Neural cell (in vitro differentiated cells): ENCODE measurements at regions not wholly inside any gene's neighbourhood (a gene's known extent, or its start where the extent isn't known, plus 50 kb on each side); places are given as distances from the start of the nearest gene placed in this dataset.

Source experiments
- EP300 ChIP-seq: fragments of 450-650 bp; conservative IDR thresholded peaks from 2 replicates; pipeline ENCODE4 v1.6.1; 2014; ENCODE audit warnings: antibody characterized with exemption, mild to moderate bottlenecking, moderate library complexity; ENCODE audit not compliant: poor library complexity, severe bottlenecking
- EZH2 ChIP-seq: fragments of 200-600, 300-800 bp; shearing (Covaris generic), sonication (generic); IDR thresholded peaks from 2 replicates; pipeline ENCODE4 v1.6.1; 2014; ENCODE audit warnings: antibody characterized with exemption, low read length, borderline replicate concordance, mild to moderate bottlenecking; ENCODE audit not compliant: insufficient read depth, poor library complexity, severe bottlenecking
- MXI1 ChIP-seq: fragments of 450-650 bp; conservative IDR thresholded peaks from 2 replicates; pipeline ENCODE4 v1.6.1; 2014; ENCODE audit warnings: antibody characterized with exemption, mild to moderate bottlenecking; ENCODE audit not compliant: poor library complexity, severe bottlenecking
- POLR2AphosphoS5 ChIP-seq: IDR thresholded peaks from 2 replicates; pipeline ENCODE4 v1.6.1; 2012
- RAD21 ChIP-seq: fragments of 450-650 bp; conservative IDR thresholded peaks from 2 replicates; pipeline ENCODE4 v1.6.1; 2014; ENCODE audit warnings: antibody characterized with exemption, mild to moderate bottlenecking, moderate library complexity
- TAF1 ChIP-seq: IDR thresholded peaks from 2 replicates; pipeline ENCODE4 v1.6.1; 2012; ENCODE audit warnings: low read depth
- TF ChIP-seq, protein P1 (sequence below): fragments of 450-650 bp; IDR thresholded peaks from 2 replicates; pipeline ENCODE4 v1.5.1; 2014; ENCODE audit warnings: antibody characterized with exemption, mild to moderate bottlenecking, moderate library complexity; ENCODE audit not compliant: poor library complexity, severe bottlenecking
- TF ChIP-seq, protein P2 (sequence below): IDR thresholded peaks from 2 replicates; pipeline ENCODE4 v1.6.1; 2012; ENCODE audit warnings: borderline replicate concordance

DNA sequence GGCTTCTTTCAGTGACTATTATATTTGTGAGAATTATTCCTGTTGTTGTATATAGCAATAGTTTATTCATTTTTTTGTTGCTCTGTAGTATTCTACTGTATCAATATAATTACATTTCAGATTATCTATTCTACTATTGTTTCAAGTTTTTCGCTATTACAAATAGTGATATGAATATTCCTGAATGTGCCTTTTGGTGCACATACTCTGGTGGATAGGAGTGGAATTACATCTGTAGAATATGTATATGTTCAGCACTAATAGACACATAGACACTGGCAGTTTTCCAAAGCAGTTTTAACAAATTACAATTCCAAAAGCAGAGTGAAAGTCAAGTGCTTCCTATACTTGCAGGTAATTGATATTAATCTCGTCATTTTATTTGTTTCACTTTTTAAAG is 696.2 kb upstream of the PRMT6 start:
- TF ChIP-seq EP300 (no peak), TAF1 (no peak), RAD21 (no peak), EZH2 (no peak), POLR2AphosphoS5 (no peak), MXI1 (no peak)
- TF ChIP-seq, protein P1, sequence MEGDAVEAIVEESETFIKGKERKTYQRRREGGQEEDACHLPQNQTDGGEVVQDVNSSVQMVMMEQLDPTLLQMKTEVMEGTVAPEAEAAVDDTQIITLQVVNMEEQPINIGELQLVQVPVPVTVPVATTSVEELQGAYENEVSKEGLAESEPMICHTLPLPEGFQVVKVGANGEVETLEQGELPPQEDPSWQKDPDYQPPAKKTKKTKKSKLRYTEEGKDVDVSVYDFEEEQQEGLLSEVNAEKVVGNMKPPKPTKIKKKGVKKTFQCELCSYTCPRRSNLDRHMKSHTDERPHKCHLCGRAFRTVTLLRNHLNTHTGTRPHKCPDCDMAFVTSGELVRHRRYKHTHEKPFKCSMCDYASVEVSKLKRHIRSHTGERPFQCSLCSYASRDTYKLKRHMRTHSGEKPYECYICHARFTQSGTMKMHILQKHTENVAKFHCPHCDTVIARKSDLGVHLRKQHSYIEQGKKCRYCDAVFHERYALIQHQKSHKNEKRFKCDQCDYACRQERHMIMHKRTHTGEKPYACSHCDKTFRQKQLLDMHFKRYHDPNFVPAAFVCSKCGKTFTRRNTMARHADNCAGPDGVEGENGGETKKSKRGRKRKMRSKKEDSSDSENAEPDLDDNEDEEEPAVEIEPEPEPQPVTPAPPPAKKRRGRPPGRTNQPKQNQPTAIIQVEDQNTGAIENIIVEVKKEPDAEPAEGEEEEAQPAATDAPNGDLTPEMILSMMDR: no peak
- TF ChIP-seq, protein P2, sequence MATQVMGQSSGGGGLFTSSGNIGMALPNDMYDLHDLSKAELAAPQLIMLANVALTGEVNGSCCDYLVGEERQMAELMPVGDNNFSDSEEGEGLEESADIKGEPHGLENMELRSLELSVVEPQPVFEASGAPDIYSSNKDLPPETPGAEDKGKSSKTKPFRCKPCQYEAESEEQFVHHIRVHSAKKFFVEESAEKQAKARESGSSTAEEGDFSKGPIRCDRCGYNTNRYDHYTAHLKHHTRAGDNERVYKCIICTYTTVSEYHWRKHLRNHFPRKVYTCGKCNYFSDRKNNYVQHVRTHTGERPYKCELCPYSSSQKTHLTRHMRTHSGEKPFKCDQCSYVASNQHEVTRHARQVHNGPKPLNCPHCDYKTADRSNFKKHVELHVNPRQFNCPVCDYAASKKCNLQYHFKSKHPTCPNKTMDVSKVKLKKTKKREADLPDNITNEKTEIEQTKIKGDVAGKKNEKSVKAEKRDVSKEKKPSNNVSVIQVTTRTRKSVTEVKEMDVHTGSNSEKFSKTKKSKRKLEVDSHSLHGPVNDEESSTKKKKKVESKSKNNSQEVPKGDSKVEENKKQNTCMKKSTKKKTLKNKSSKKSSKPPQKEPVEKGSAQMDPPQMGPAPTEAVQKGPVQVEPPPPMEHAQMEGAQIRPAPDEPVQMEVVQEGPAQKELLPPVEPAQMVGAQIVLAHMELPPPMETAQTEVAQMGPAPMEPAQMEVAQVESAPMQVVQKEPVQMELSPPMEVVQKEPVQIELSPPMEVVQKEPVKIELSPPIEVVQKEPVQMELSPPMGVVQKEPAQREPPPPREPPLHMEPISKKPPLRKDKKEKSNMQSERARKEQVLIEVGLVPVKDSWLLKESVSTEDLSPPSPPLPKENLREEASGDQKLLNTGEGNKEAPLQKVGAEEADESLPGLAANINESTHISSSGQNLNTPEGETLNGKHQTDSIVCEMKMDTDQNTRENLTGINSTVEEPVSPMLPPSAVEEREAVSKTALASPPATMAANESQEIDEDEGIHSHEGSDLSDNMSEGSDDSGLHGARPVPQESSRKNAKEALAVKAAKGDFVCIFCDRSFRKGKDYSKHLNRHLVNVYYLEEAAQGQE: no peak
